C4-2B (cell line): ENCODE measurements at regions not wholly inside any gene's neighbourhood (a gene's known extent, or its start where the extent isn't known, plus 50 kb on each side); places are given as distances from the start of the nearest gene placed in this dataset.
"Not testable (repeated sequence)": the region's sequence is repeated elsewhere in the genome, so short reads cannot be mapped to it uniquely, and the experiment has no call there.

ENCODE experiments used
- ZFX ChIP-seq: fragments of 450-650 bp; IDR thresholded peaks from 2 replicates; pipeline ENCODE4 v1.6.1; 2017
- TF ChIP-seq, protein P1 (sequence below): fragments of 450-650 bp; conservative IDR thresholded peaks from 2 replicates; pipeline ENCODE4 v1.5.1; 2017; ENCODE audit warnings: mild to moderate bottlenecking

DNA sequence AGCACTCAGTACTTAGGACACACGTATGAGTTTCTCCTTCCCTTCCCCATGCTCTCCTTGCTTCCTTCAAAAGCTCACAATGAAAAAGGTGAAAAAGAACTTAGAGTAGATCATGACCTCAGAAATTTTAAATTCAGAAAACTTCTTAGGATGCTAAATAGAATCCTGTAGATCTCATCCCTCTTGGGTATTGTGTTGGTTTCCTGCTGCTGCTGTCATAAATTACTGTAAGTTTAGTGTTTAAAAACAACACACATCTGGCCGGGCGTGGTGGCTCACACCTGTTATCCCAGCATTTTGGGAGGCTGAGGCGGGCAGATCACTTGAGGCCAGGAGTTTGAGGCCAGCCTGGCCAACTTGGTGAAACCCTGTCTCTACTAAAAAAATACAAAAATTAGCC is 106.9 kb downstream of the SOCS6 start:
- TF ChIP-seq, protein P1, sequence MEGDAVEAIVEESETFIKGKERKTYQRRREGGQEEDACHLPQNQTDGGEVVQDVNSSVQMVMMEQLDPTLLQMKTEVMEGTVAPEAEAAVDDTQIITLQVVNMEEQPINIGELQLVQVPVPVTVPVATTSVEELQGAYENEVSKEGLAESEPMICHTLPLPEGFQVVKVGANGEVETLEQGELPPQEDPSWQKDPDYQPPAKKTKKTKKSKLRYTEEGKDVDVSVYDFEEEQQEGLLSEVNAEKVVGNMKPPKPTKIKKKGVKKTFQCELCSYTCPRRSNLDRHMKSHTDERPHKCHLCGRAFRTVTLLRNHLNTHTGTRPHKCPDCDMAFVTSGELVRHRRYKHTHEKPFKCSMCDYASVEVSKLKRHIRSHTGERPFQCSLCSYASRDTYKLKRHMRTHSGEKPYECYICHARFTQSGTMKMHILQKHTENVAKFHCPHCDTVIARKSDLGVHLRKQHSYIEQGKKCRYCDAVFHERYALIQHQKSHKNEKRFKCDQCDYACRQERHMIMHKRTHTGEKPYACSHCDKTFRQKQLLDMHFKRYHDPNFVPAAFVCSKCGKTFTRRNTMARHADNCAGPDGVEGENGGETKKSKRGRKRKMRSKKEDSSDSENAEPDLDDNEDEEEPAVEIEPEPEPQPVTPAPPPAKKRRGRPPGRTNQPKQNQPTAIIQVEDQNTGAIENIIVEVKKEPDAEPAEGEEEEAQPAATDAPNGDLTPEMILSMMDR: not testable (repeated sequence)
- TF ChIP-seq ZFX: not testable (repeated sequence)
